ENCODE measurements at regions not wholly inside any gene's neighbourhood (a gene's known extent, or its start where the extent isn't known, plus 50 kb on each side); places are given as distances from the start of the nearest gene placed in this dataset.

GRCh38 chr11:42205518-42205917 lies 746.1 kb upstream of the LRRC4C start:
- no peak for TF ChIP-seq POLR2AphosphoS5 (IDR thresholded peaks at IDR 0.05; ENCODE audit: low read depth, low read length)
- TF ChIP-seq POLR2A (IDR thresholded peaks at IDR 0.05; ENCODE audit: low read depth, low read length), result no peak
- TF ChIP-seq TAF1 (IDR thresholded peaks at IDR 0.05; ENCODE audit: low read depth, low read length), result no peak

Measured in GM12891 (cell line).